ENCODE measurements at regions not wholly inside any gene's neighbourhood (a gene's known extent, or its start where the extent isn't known, plus 50 kb on each side); places are given as distances from the start of the nearest gene placed in this dataset.

DNA sequence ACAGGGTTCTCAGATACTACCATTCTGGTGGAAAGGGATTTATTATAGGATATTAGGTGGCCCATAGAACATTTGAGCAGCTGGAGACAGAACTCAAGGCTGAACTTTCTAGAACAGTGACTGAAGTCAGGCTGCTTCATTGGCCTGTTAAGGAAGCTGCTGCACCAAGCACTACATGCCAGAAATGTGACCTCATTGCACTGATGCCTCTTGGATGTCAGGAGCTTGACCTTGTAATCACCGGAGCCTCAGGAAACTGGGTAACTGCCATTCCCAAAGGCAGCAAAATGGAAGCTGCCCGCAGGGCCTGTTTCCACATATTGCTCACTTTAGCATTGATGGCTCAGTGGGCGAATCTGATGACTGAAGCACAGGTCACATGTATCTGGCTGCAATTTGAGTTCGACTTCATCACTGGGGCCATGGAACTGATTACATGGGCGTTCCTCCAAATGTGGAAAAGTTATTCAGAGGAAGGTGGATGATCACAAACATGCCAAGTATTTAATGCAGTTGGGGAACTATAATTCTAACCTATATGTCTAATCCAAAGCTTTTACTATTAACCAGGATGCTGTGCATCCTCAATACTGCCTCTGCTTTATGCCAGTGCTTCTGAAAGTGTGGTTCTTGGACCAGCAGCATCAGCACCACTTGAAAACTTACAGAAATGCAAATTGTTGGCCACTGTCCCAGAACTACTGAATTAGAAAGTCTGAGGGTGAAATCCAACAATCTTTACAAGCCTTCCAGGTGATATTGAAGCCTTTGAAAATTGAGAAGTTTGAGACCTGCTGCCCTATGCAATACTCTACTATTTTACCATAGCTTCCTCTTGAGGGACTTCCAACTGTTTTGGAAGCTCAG is 337.2 kb upstream of the NAV3 start:
- DNase-seq (ENCODE audit: low spot score), result peak; percentile 26

GRCh38 chr12:77492536-77492935 is 338.2 kb upstream of the NAV3 start:
- no peak for DNase-seq (ENCODE audit: low spot score)

GRCh38 chr12:77489331-77489970 is 341.2 kb upstream of the NAV3 start:
- no peak for DNase-seq (ENCODE audit: low spot score)

- peak; percentile 60 for DNase-seq (ENCODE audit: low spot score)
These were observed 342.6 kb upstream of the NAV3 start for GRCh38 chr12:77488041-77488620.

- no peak for DNase-seq (ENCODE audit: low spot score)
These were observed 343.8 kb upstream of the NAV3 start for GRCh38 chr12:77486872-77487271.

DNA sequence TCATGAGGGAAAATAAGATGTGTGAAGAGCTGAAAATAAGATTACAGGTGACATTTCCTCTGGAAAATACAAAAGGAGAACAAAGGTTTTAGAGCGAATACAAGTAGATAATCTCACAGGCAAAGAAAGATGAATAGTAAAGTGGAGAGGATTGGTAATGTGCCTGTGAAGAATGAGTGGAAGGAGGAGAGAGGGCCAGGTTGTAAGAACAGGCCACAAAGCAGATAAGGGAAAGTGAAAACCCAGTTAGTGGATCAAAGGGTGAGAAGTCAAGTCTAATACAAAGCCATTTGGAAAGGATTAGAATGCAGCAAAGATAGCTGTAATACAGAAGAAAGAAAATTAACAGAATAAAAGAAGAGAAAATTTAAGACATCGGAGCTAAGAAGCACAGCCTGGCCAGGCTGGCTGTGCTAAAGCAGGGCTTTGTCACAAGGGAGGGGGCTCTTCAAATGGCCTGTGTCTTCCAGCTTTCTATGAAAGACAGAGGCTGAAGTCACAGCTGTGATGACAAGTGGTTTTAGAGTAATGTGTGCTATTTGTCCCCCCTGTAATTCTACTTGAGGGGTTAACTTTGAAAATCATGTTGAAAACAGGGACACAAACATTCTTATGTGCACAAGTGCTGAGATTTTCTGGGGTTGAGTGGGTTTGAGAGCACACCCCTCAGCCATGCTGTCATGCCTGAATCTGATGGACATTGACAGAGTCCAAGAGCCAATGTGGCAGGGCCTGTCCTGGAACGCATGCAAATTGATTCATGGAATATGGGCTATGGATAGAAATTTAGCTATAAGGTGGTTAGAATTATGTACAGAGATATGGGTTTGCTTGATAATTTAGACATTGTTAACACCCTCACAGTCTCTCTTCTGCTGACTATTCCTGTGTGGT is 344.5 kb upstream of the NAV3 start:
- no peak for DNase-seq (ENCODE audit: low spot score)

- no peak for DNase-seq (ENCODE audit: low spot score)
These were observed 349.0 kb upstream of the NAV3 start for GRCh38 chr12:77481687-77482086.

DNA sequence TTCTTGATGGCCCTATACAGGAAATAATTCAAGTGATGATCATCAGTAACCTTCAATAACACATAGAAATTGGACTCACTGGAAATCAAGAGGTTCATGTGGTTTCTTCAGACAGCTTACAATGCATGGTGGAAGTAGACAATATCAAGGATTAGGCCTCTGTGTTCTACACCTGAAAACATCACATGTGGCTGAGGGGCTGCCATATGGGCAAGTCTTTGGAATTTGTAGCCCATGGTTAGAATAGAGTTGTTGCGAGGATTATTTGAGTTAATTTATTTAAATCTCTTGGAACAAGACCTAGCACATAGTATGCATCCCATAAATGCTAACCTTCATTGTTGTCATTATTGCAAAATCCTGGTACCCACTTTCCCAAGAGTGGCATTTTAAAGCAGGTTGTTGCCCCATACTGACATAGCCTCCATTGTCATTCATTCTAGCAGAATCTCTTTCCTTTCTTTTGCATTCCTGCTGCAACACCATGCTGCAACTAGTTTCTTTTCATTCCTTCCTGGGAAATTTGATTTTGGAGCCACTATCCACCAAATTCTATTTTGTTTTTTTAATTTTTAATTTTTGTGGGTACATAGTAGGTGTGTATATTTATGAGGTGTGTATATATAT is 352.7 kb upstream of the NAV3 start:
- DNase-seq (ENCODE audit: low spot score), result no peak

GRCh38 chr12:77471801-77472200 is 358.9 kb upstream of the NAV3 start:
- DNase-seq (ENCODE audit: low spot score), result no peak

DNA sequence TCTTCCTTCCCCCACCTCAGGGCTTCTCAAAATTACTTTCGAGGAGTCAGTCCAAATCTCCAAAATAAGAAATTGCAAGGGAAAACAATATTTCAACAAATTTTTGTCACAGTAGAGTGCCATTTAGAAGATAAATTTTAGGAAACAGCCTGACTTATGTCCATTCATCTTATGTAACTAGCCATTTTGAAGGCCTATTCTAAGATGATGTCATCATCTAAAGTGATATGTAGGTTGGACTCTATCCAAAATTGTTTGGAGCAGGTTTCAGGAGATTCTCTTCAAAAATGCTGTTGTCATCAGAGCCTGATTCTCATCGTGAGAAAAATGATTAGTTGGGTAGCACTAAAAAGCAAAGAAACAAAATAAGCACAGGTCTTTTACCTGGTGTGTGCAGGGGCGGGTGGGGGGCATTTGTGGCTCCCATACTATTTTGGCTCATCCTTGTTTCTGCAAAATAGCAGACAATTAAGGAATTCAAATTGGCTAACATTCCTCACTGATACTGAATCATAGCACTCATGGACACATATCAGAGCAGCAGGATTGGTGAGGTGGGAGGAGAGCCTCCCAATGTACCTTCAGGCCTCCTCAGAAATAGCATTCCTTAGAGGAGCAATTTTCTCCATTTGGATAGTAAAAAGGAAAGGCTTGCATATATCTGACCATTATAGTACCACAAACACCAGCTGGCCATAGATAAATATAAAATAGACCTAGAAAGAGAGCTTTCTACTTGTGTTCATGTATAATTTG is 360.9 kb upstream of the NAV3 start:
- no peak for DNase-seq (ENCODE audit: low spot score)

GRCh38 chr12:77442633-77443032 is 377.3 kb upstream of the E2F7 start:
- peak; percentile 31 for DNase-seq (ENCODE audit: low spot score)

GRCh38 chr12:77439749-77440148 is 374.4 kb upstream of the E2F7 start:
- no peak for DNase-seq (ENCODE audit: low spot score)

DNA sequence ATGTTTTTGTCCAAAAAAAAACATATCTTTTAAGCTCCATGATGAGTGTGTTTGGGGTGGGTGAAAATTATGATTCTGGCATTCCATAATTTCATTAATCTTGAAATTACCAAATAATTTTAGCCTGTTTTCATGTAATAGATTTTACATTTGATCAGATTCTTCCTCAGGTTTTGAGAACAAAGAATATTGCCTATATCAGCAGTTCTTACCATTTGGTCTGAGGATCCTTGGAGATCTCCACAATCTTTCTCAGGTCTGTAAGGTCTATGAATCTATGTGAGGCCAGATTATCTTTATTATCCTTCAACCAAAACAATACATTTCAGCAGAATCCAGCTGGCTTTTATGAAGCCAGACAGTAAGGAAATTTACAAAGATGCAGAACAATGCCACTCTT is 373.3 kb upstream of the E2F7 start:
- no peak for DNase-seq (ENCODE audit: low spot score)

DNA sequence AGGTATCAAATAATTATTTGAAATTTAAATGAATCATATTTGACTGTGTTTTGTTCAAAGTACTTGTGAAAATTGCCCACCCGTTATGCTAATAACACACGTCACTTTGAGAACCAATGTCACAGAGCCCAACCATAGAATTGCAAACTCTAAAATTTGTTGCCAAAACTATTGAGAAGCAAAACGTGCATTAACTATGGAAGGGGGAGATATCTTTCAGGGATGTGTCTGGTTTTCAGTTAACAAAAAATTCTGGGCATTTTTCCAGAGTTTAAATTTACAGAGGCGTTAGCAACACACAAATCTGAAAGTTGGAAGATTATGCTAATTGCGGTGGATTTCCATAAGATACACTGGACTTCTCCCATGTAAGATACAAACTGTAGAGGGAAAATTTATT is 371.8 kb upstream of the E2F7 start:
- DNase-seq (ENCODE audit: low spot score), result no peak

DNA sequence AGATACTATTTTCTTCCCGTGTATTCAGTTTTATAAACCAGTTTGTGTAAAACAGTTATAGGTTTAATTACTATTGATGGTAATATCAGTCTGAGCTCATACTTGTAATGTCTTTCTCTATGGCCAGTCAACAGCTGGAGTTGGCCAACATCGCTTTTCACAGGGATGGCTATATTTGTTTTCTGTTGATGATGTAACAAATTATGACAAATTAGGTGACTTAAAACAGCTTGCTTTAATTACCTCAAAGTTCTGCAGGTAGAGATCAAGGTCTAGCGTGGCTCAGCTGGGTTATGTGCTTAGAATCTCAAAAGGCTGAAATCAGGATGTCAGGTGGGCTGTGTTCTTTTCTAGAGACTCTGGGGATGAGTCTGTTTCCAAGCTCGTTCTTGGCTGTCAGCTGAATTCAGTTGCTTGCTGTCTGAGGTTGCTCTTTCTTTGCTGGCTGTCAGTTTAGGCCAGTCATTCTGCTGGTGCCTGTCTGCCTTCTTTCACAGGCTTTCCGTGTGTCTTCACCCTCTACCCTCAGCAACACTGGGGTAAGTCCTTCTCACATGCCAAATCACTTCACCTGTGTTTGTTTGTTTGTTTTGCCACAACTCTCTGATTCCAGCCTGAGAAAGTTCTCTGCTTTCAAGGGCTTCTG is 370.2 kb upstream of the E2F7 start:
- no peak for DNase-seq (ENCODE audit: low spot score)

DNA sequence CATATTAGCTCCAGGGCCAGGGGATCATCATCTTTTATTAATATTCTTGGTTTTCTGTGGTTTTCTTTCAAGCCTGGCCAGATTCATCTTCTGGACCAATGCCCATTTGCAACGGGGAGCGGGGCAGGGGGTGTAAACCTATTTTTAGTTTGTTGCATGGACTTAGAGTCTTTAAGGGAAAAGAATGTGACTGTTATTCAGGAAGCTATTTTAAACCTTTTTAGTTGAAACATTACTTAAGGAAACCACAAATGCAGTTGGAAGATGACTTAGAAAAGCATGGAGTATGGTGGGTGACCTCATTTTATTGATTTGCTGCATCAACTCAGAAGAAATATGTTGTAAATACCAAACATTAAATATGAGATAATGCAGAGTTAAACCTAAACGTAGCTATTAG is 368.4 kb upstream of the E2F7 start:
- peak; percentile 20 for DNase-seq (ENCODE audit: low spot score)

DNA sequence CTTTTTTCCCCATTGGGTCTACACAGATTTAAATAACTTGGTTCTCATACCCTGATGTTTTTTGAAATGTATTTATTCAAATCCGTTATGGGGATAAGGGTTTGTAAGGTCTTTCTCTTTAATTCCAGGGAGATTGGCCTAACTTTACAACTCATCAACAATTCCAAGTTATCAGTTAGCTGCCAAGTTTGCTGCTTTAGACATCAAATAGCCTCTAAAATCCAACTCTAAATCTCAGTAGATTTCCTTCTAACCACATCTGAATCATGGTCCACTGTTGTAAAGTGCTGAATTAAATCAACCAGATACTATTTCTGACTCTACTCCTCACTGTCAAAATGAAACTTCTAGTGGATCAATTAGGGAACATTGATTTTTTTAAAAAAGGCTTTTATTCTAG is 364.1 kb upstream of the E2F7 start:
- DNase-seq (ENCODE audit: low spot score), result no peak

- DNase-seq (ENCODE audit: low spot score), result no peak
These were observed 355.8 kb upstream of the E2F7 start for GRCh38 chr12:77421152-77421551.

- no peak for DNase-seq (ENCODE audit: low spot score)
These were observed 344.2 kb upstream of the E2F7 start for GRCh38 chr12:77409551-77409950.

DNA sequence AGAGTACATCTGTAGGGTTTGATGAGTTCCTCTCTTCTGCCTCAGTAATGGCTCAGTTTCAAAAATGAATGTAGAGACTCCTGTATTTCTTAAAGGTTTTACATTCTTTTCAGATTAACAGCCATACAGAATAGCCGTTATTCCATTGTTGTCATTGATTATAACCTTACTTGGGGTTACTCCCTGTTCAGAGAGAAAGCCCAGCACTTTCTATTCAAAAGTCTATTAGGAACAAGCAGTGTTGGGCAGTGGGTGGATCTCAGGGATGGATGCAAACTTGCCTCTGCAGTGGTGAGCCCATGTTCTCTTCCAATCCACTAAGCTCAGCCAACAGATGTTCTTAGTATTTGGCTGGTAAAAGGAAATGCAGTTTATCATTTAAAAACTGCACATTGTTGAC is 342.6 kb upstream of the E2F7 start:
- peak; percentile 17 for DNase-seq (ENCODE audit: low spot score)
